Gastrocnemius medialis (tissue), 4 donors: ENCODE measurements at regions not wholly inside any gene's neighbourhood (a gene's known extent, or its start where the extent isn't known, plus 50 kb on each side); places are given as distances from the start of the nearest gene placed in this dataset.

Source experiments
- CTCF ChIP-seq, 5 experiments: fragments of 450-650 bp in 3 of 5; fragments of 200-600 bp in 2 of 5; sonication (generic) in 2 of 5; IDR thresholded peaks in 4 of 5; conservative IDR thresholded peaks in 1 of 5; 1 replicate in 4 of 5; 2 replicates in 1 of 5; pipeline ENCODE4 v1.5.1; 2016 to 2019; ENCODE audit warnings: antibody characterized with exemption in 5 of 5, mild to moderate bottlenecking in 3 of 5, moderate library complexity in 3 of 5
- POLR2A ChIP-seq, 2 donors: fragments of 450-650 bp; IDR thresholded peaks; one replicate each; pipeline ENCODE4 v1.6.1; 2017; ENCODE audit warnings: antibody characterized with exemption in 2 of 2, mild to moderate bottlenecking in 2 of 2, moderate library complexity in 2 of 2

GRCh38 chr5:23316060-23316591, 191.3 kb upstream of the PRDM9 start:
- TF ChIP-seq CTCF (IDR thresholded peaks at IDR 0.05 in 4 of 5, conservative IDR thresholded peaks at IDR 0.05 in 1 of 5) (no peak), POLR2A (IDR thresholded peaks at IDR 0.05) (no peak)
